ENCODE measurements at regions not wholly inside any gene's neighbourhood (a gene's known extent, or its start where the extent isn't known, plus 50 kb on each side); places are given as distances from the start of the nearest gene placed in this dataset.

DNA sequence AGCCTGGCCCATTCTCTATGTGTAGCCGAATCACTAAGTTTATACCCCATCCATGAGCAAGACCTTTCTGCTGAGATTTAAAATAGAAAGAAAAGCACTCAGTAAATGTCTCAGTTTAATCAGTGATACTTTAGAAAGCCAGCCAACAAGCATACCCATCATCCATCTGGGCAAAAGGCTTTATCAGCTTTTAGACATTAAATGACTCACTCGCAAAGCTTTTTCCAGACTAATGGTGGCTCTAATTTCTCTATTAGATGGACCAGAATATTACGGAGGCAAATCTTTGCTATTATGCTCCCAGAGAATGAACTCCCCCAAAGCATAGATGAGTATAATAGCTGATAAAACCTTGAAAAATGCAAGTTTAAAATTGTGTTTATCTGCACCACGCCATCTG, 727.8 kb downstream of the GBE1 start:
- TF ChIP-seq, protein P1, sequence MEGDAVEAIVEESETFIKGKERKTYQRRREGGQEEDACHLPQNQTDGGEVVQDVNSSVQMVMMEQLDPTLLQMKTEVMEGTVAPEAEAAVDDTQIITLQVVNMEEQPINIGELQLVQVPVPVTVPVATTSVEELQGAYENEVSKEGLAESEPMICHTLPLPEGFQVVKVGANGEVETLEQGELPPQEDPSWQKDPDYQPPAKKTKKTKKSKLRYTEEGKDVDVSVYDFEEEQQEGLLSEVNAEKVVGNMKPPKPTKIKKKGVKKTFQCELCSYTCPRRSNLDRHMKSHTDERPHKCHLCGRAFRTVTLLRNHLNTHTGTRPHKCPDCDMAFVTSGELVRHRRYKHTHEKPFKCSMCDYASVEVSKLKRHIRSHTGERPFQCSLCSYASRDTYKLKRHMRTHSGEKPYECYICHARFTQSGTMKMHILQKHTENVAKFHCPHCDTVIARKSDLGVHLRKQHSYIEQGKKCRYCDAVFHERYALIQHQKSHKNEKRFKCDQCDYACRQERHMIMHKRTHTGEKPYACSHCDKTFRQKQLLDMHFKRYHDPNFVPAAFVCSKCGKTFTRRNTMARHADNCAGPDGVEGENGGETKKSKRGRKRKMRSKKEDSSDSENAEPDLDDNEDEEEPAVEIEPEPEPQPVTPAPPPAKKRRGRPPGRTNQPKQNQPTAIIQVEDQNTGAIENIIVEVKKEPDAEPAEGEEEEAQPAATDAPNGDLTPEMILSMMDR (IDR thresholded peaks at IDR 0.05) = no peak
- TF ChIP-seq POLR2A (IDR thresholded peaks at IDR 0.05) = no peak

Data from ovary (tissue), 3 donors.